Fibroblast of peridontal ligament (primary cell): ENCODE measurements at regions not wholly inside any gene's neighbourhood (a gene's known extent, or its start where the extent isn't known, plus 50 kb on each side); places are given as distances from the start of the nearest gene placed in this dataset.
"Not testable (repeated sequence)": the region's sequence is repeated elsewhere in the genome, so short reads cannot be mapped to it uniquely, and the experiment has no call there.

Source experiments
- DNase-seq: peaks from one replicate; pipeline ENCODE4 v3.0.0-alpha.2; 2010; ENCODE audit errors: extremely low read depth

- DNase-seq: no peak
Measured at GRCh38 chr13:99075268-99076191, 97.7 kb upstream of the DOCK9 start.

- DNase-seq: no peak
Measured at GRCh38 chr13:99078017-99078771, 100.3 kb upstream of the DOCK9 start.

- no peak for DNase-seq
Measured at GRCh38 chr13:99080131-99080530, 102.3 kb upstream of the DOCK9 start.

GRCh38 chr13:99083981-99084380 lies 106.1 kb upstream of the DOCK9 start:
- no peak for DNase-seq

GRCh38 chr13:99085139-99085807 lies 107.4 kb upstream of the DOCK9 start:
- DNase-seq: no peak

- no peak for DNase-seq
Measured at GRCh38 chr13:99085808-99086266, 108.0 kb upstream of the DOCK9 start.

- peak; percentile 33 for DNase-seq
Measured at GRCh38 chr13:99086267-99087097, 108.6 kb upstream of the DOCK9 start.

- DNase-seq: peak; percentile 74
Measured at GRCh38 chr13:99087098-99087953, 109.5 kb upstream of the DOCK9 start.

- no peak for DNase-seq
Measured at GRCh38 chr13:99087954-99088491, 110.2 kb upstream of the DOCK9 start.

- DNase-seq: no peak
Measured at GRCh38 chr13:99093997-99094396, 106.7 kb upstream of the UBAC2 start.

- not testable (repeated sequence) for DNase-seq
Measured at GRCh38 chr13:99101831-99102230, 98.8 kb upstream of the UBAC2 start.

- DNase-seq: no peak
Measured at GRCh38 chr13:99103536-99103935, 97.1 kb upstream of the UBAC2 start.

GRCh38 chr13:99104396-99104795 lies 96.3 kb upstream of the UBAC2 start:
- DNase-seq: no peak

- DNase-seq: no peak
Measured at GRCh38 chr13:99105160-99105559, 95.5 kb upstream of the UBAC2 start.

GRCh38 chr13:99113351-99113750 lies 87.3 kb upstream of the UBAC2 start:
- DNase-seq: no peak

GRCh38 chr13:99118179-99118578 lies 82.5 kb upstream of the UBAC2 start:
- no peak for DNase-seq

- no peak for DNase-seq
Measured at GRCh38 chr13:99119656-99120055, 81.0 kb upstream of the UBAC2 start.

- no peak for DNase-seq
Measured at GRCh38 chr13:99120751-99121150, 79.9 kb upstream of the UBAC2 start.

- no peak for DNase-seq
Measured at GRCh38 chr13:99122171-99122570, 78.5 kb upstream of the UBAC2 start.
